ENCODE measurements at regions not wholly inside any gene's neighbourhood (a gene's known extent, or its start where the extent isn't known, plus 50 kb on each side); places are given as distances from the start of the nearest gene placed in this dataset.

GRCh38 chr4:83703752-83704151 is 167.8 kb downstream of the GPAT3 start:
- no peaks in the 10 kb centered on the region for H3K79me1 ChIP-seq (ENCODE audit: insufficient read depth, low read depth, low read length, poor library complexity, severe bottlenecking)
- TF ChIP-seq CTCF (conservative IDR thresholded peaks at IDR 0.05): no peak
- H3K23ac ChIP-seq (ENCODE audit: insufficient read length, low read depth, low read length): no peak overlapping the region
- Mint-ChIP-seq H3K27me3 (ENCODE audit: low read depth) (no peaks in the 10 kb centered on the region), H3K4me1 (peaks cover 16 to 17% of the 10 kb centered on the region in 2 experiments), H3K36me3 (ENCODE audit: insufficient read depth in 1 of 3, low read depth in 3 of 3) (peaks cover 0 to 2% (median 2%) of the 10 kb centered on the region in 3 experiments; a peak in 2 of 7 replicates), H3K9me3 (peaks cover 5 to 12% of the 10 kb centered on the region in 2 experiments; a peak in 4 of 5 replicates), H3K4me3 (no peak overlapping the region), H3K27ac (no peak overlapping the region)
- no CpG with 5 or more reads among the region's 1 CpG for WGBS (ENCODE audit: extremely low coverage, insufficient read length, low lambda C conversion rate)
- H2AK5ac ChIP-seq (ENCODE audit: insufficient read length, low read length): no peak overlapping the region
- no peak overlapping the region for H3K9ac ChIP-seq (ENCODE audit: extremely low read depth, insufficient read length, low read length)
- no peak overlapping the region for H2BK5ac ChIP-seq (ENCODE audit: insufficient read length, low read length)
- H3T11ph ChIP-seq (ENCODE audit: low read length): no peak overlapping the region
- no peak overlapping the region for H4K91ac ChIP-seq (ENCODE audit: insufficient read length, low read depth, low read length)
- no peak overlapping the region for H3K14ac ChIP-seq (ENCODE audit: insufficient read depth, low read length)
- H2BK12ac ChIP-seq (ENCODE audit: insufficient read length, low read depth, low read length): no peak overlapping the region
- no peak overlapping the region for H4K8ac ChIP-seq (replicated peaks; ENCODE audit: insufficient read length, low read depth, low read length)
- no peak overlapping the region for H3K18ac ChIP-seq (ENCODE audit: insufficient read length, low read depth, low read length)
- no peak overlapping the region for H2BK20ac ChIP-seq (ENCODE audit: low read depth, low read length, poor library complexity, severe bottlenecking)
- no peak overlapping the region for H2BK120ac ChIP-seq (ENCODE audit: low read depth, low read length, poor library complexity, severe bottlenecking)
- no peaks in the 10 kb centered on the region for H3K79me2 ChIP-seq (ENCODE audit: insufficient read depth, low read length)
- no peak overlapping the region for H3K4me2 ChIP-seq (ENCODE audit: insufficient read depth, insufficient read length, low read length)
- no peak overlapping the region for H2BK15ac ChIP-seq (ENCODE audit: low read depth, low read length)
- H2AFZ ChIP-seq (ENCODE audit: low read length): no peak overlapping the region
- no peak overlapping the region for H3K56ac ChIP-seq (ENCODE audit: insufficient read length, low read depth, low read length)
- no peaks in the 10 kb centered on the region for H3K23me2 ChIP-seq (ENCODE audit: insufficient read length, low read depth, low read length, poor library complexity, severe bottlenecking)
- H3K27me3 ChIP-seq (ENCODE audit: insufficient read depth, low read length): no peaks in the 10 kb centered on the region
- H3K4ac ChIP-seq (ENCODE audit: low read depth, low read length): no peak overlapping the region
- H3K4me1 ChIP-seq (ENCODE audit: insufficient read depth, low read length): no peaks in the 10 kb centered on the region; the same call in 1 of the 2 replicates
- H3K9me3 ChIP-seq (ENCODE audit: control insufficient read depth, low read depth, low read length): no peaks in the 10 kb centered on the region
- DNase-seq: no peak
- H4K5ac ChIP-seq (ENCODE audit: insufficient read length, low read depth, low read length): no peak overlapping the region
- H4K20me1 ChIP-seq (ENCODE audit: control insufficient read depth, insufficient read depth, insufficient read length): no peaks in the 10 kb centered on the region
- H3K27ac ChIP-seq (ENCODE audit: insufficient read length, low read depth, low read length): no peak overlapping the region
